ENCODE measurements at regions not wholly inside any gene's neighbourhood (a gene's known extent, or its start where the extent isn't known, plus 50 kb on each side); places are given as distances from the start of the nearest gene placed in this dataset.

- Histone ChIP-seq H3K4me1 (no peaks in the 10 kb centered on the region), H3K27me3 (no peaks in the 10 kb centered on the region), H3K9me3 (no peaks in the 10 kb centered on the region), H3K9ac (ENCODE audit: low read depth in 2 of 2, low read length in 2 of 2) (no peak overlapping the region), H3K27ac (no peak overlapping the region), H3K36me3 (no peaks in the 10 kb centered on the region), H3K4me3 (no peak overlapping the region)
- intact Hi-C loops (cut with DNase I) = no loop called here
- TF ChIP-seq CTCF (IDR thresholded peaks at IDR 0.05) = no peak
- no peak for DNase-seq
Observed at GRCh38 chr5:15260356-15261268, 239.4 kb upstream of the FBXL7 start.

- intact Hi-C loops (cut with DNase I) = no loop called here
- no peak overlapping the region for H3K9ac ChIP-seq (ENCODE audit: low read depth in 2 of 2, low read length in 2 of 2)
- no peaks in the 10 kb centered on the region for H3K36me3 ChIP-seq
- H3K4me1 ChIP-seq = no peaks in the 10 kb centered on the region
- H3K9me3 ChIP-seq = no peaks in the 10 kb centered on the region
- no peak for TF ChIP-seq CTCF (IDR thresholded peaks at IDR 0.05)
- H3K27ac ChIP-seq = no peak overlapping the region
- no peaks in the 10 kb centered on the region for H3K27me3 ChIP-seq
- H3K4me3 ChIP-seq = no peak overlapping the region
- no peak for DNase-seq
Observed at GRCh38 chr5:15256485-15256884, 243.5 kb upstream of the FBXL7 start.

GRCh38 chr5:15255576-15255975 lies 244.4 kb upstream of the FBXL7 start:
- Histone ChIP-seq H3K27ac (no peak overlapping the region), H3K9me3 (no peaks in the 10 kb centered on the region), H3K9ac (ENCODE audit: low read depth in 2 of 2, low read length in 2 of 2) (no peak overlapping the region), H3K4me3 (no peak overlapping the region), H3K36me3 (no peaks in the 10 kb centered on the region), H3K27me3 (no peaks in the 10 kb centered on the region), H3K4me1 (no peaks in the 10 kb centered on the region)
- intact Hi-C loops (cut with DNase I) = no loop called here
- no peak for DNase-seq
- TF ChIP-seq CTCF (IDR thresholded peaks at IDR 0.05) = no peak

- Histone ChIP-seq H3K36me3 (no peaks in the 10 kb centered on the region), H3K9me3 (no peaks in the 10 kb centered on the region), H3K9ac (ENCODE audit: low read depth in 2 of 2, low read length in 2 of 2) (no peak overlapping the region), H3K4me1 (no peaks in the 10 kb centered on the region), H3K27ac (no peak overlapping the region), H3K27me3 (no peaks in the 10 kb centered on the region), H3K4me3 (no peak overlapping the region)
- DNase-seq = no peak
- no peak for TF ChIP-seq CTCF (IDR thresholded peaks at IDR 0.05)
- intact Hi-C loops (cut with DNase I) = no loop called here
Observed at GRCh38 chr5:15254607-15255006, 245.4 kb upstream of the FBXL7 start.

- no peak for TF ChIP-seq CTCF (IDR thresholded peaks at IDR 0.05)
- H3K4me1 ChIP-seq = no peaks in the 10 kb centered on the region
- no peaks in the 10 kb centered on the region for H3K9me3 ChIP-seq
- H3K27ac ChIP-seq = no peak overlapping the region
- intact Hi-C loops (cut with DNase I) = no loop called here
- no peak for DNase-seq
- H3K27me3 ChIP-seq = no peaks in the 10 kb centered on the region
- H3K9ac ChIP-seq (ENCODE audit: low read depth in 2 of 2, low read length in 2 of 2) = no peak overlapping the region
- H3K36me3 ChIP-seq = no peaks in the 10 kb centered on the region
- H3K4me3 ChIP-seq = no peak overlapping the region
Observed at GRCh38 chr5:15252331-15252730, 247.6 kb upstream of the FBXL7 start.
